ENCODE measurements at regions not wholly inside any gene's neighbourhood (a gene's known extent, or its start where the extent isn't known, plus 50 kb on each side); places are given as distances from the start of the nearest gene placed in this dataset.

GRCh38 chr1:73886716-73887115 lies 311.3 kb downstream of the LRRIQ3 start:
- Mint-ChIP-seq H3K27ac (no peak overlapping the region), H3K27me3 (ENCODE audit: low read depth, poor library complexity) (no peaks in the 10 kb centered on the region), H3K4me3 (no peak overlapping the region), H3K36me3 (ENCODE audit: low read depth) (no peaks in the 10 kb centered on the region), H3K9me3 (no peaks in the 10 kb centered on the region), H3K4me1 (no peaks in the 10 kb centered on the region)
- no peak for TF ChIP-seq CTCF (IDR thresholded peaks at IDR 0.05)
- DNase-seq, result no peak

- Mint-ChIP-seq H3K36me3 (ENCODE audit: low read depth) (no peaks in the 10 kb centered on the region), H3K4me1 (no peaks in the 10 kb centered on the region), H3K27me3 (ENCODE audit: low read depth, poor library complexity) (no peaks in the 10 kb centered on the region), H3K27ac (no peak overlapping the region), H3K4me3 (no peak overlapping the region), H3K9me3 (no peaks in the 10 kb centered on the region)
- TF ChIP-seq CTCF (IDR thresholded peaks at IDR 0.05), result no peak
- DNase-seq, result no peak
These were observed 323.2 kb downstream of the LRRIQ3 start for GRCh38 chr1:73874806-73875205.

- Mint-ChIP-seq H3K4me3 (no peak overlapping the region), H3K36me3 (ENCODE audit: low read depth) (no peaks in the 10 kb centered on the region), H3K27ac (no peak overlapping the region), H3K4me1 (no peaks in the 10 kb centered on the region), H3K9me3 (no peaks in the 10 kb centered on the region), H3K27me3 (ENCODE audit: low read depth, poor library complexity) (no peaks in the 10 kb centered on the region)
- DNase-seq, result no peak
- no peak for TF ChIP-seq CTCF (IDR thresholded peaks at IDR 0.05)
These were observed 329.1 kb downstream of the LRRIQ3 start for GRCh38 chr1:73868810-73869336.

- H3K4me3 Mint-ChIP-seq, result no peak overlapping the region
- no peaks in the 10 kb centered on the region for H3K36me3 Mint-ChIP-seq (ENCODE audit: low read depth)
- TF ChIP-seq CTCF (IDR thresholded peaks at IDR 0.05), result no peak
- no peaks in the 10 kb centered on the region for H3K27me3 Mint-ChIP-seq (ENCODE audit: low read depth, poor library complexity)
- DNase-seq, result no peak
- H3K4me1 Mint-ChIP-seq, result no peaks in the 10 kb centered on the region
- H3K9me3 Mint-ChIP-seq, result no peaks in the 10 kb centered on the region
- H3K27ac Mint-ChIP-seq, result no peak overlapping the region
These were observed 335.6 kb downstream of the LRRIQ3 start for GRCh38 chr1:73862355-73862754.

- Mint-ChIP-seq H3K27ac (no peak overlapping the region), H3K4me3 (no peak overlapping the region)
- no peak for TF ChIP-seq CTCF (IDR thresholded peaks at IDR 0.05)
These were observed 337.5 kb downstream of the LRRIQ3 start for GRCh38 chr1:73860421-73860950.

GRCh38 chr1:73859227-73859626 lies 338.7 kb downstream of the LRRIQ3 start:
- Mint-ChIP-seq H3K4me3 (no peak overlapping the region), H3K27me3 (ENCODE audit: low read depth, poor library complexity) (no peaks in the 10 kb centered on the region), H3K27ac (no peak overlapping the region), H3K36me3 (ENCODE audit: low read depth) (no peaks in the 10 kb centered on the region), H3K9me3 (no peaks in the 10 kb centered on the region), H3K4me1 (no peaks in the 10 kb centered on the region)
- DNase-seq, result no peak
- no peak for TF ChIP-seq CTCF (IDR thresholded peaks at IDR 0.05)

More at GRCh38 chr1:73860421-73860950, 337.5 kb downstream of the LRRIQ3 start:
- no peaks in the 10 kb centered on the region for H3K27me3 Mint-ChIP-seq (ENCODE audit: low read depth, poor library complexity)
- no peaks in the 10 kb centered on the region for H3K4me1 Mint-ChIP-seq
- H3K36me3 Mint-ChIP-seq (ENCODE audit: low read depth), result no peaks in the 10 kb centered on the region
- DNase-seq, result no peak
- H3K9me3 Mint-ChIP-seq, result no peaks in the 10 kb centered on the region

Measured in nephron progenitor cell (in vitro differentiated cells).